Heart right ventricle (tissue), 16 donors: ENCODE measurements at regions not wholly inside any gene's neighbourhood (a gene's known extent, or its start where the extent isn't known, plus 50 kb on each side); places are given as distances from the start of the nearest gene placed in this dataset.
"Not testable (repeated sequence)": the region's sequence is repeated elsewhere in the genome, so short reads cannot be mapped to it uniquely, and the experiment has no call there.

Experiments
- ATAC-seq, 8 donors: fragments of 200-7000 bp; cut with Tn5 transposase; one replicate each; pipeline ENCODE4 v1.9.1; 2020; ENCODE audit warnings: mild to moderate bottlenecking in 8 of 8, moderate library complexity in 8 of 8, moderate number of reproducible peaks in 1 of 8
- DNase-seq, 2 donors: peaks; one replicate each; pipeline ENCODE4 v3.0.0-alpha.2; 2020
- H3K27ac ChIP-seq, 10 donors: fragments of 200-600 bp; sonication (generic) in 2 of 10; one replicate each; pipeline versions ENCODE4 v1.5.0 to v1.8.0; 2020 to 2022; ENCODE audit warnings: mild to moderate bottlenecking in 3 of 10
- H3K27me3 ChIP-seq, 7 donors: fragments of 200-600 bp; one replicate each; pipeline ENCODE4 v1.8.0; 2021 to 2022; ENCODE audit warnings: mild to moderate bottlenecking in 2 of 7
- H3K36me3 ChIP-seq, 9 donors: fragments of 200-600 bp; sonication (generic) in 1 of 9; one replicate each; pipeline versions ENCODE4 v1.5.0 to v1.8.0; 2020 to 2022; ENCODE audit warnings: mild to moderate bottlenecking in 2 of 9
- H3K4me1 ChIP-seq, 9 donors: fragments of 200-600 bp; sonication (generic) in 1 of 9; one replicate each; pipeline versions ENCODE4 v1.5.0 to v1.8.0; 2020 to 2022; ENCODE audit warnings: mild to moderate bottlenecking in 4 of 9
- H3K4me3 ChIP-seq, 10 donors: fragments of 200-600 bp; sonication (generic) in 2 of 10; one replicate each; pipeline versions ENCODE4 v1.5.0 to v1.8.0; 2020 to 2022; ENCODE audit warnings: mild to moderate bottlenecking in 7 of 10, moderate library complexity in 2 of 10
- H3K9me3 ChIP-seq, 11 donors: fragments of 200-600 bp in 10 of 11; sonication (generic) in 2 of 11; one replicate each; pipeline versions ENCODE4 v1.5.0 to v1.8.0; 2013 to 2022; ENCODE audit warnings: mild to moderate bottlenecking in 2 of 11, control low read depth in 1 of 11, moderate library complexity in 1 of 11
- WGBS, 2 donors: extraction: QIAGEN DNeasy Blood & Tissue Kit; methylation state at CpG; one replicate each; pipeline ENCODE4 v1.1.7; 2013; ENCODE audit warnings: inconsistent platforms in 1 of 2; 5-methylcytosine and 5-hydroxymethylcytosine counted together
- intact Hi-C, 10 donors: fragments of 100-400 bp; cut with DNase I; formaldehyde crosslinking; loops; one replicate each; pipeline versions ENCODE4 v1.11.1 to v1.14.2; 2022
- TF ChIP-seq, protein P1 (sequence below), 9 donors: fragments of 200-600 bp; sonication (generic) in 2 of 9; IDR thresholded peaks; one replicate each; pipeline versions ENCODE4 v1.5.0 to v1.8.0; 2021 to 2022; ENCODE audit warnings: antibody characterized with exemption in 9 of 9, mild to moderate bottlenecking in 5 of 9, moderate library complexity in 1 of 9
- donor health status: Arrhythmogenic right ventricular cardiomyopathy.
- donor health status: ischemic (EF 13 %, LVEDD 7.1; RV severe dilation, severe dysfunction).
- donor health status: healthy with polysubstance abuse.
- donor health status: DM: no; HTN: yes; CAD: no.
- donor health status: DM: no; HTN: no; CAD: no.
- donor health status: ischemic (EF 25% LVEDD 6.9; RV normal size, moderate dysfunction).
- donor health status: ischemic (EF 25% LVEDD 5.7; RV mildly dilated, moderate dysfunction).
- donor health status: healthy.
- donor health status: DM: yes; HTN: yes; CAD: no.
- donor health status: Ischemic cardiomyopathy.
- donor health status: ischemic (EF 35%, LVEDD 5.7; RV mildly dilated, moderate dysfunction).
- donor health status: nonischemic (EF 11% LVEDD 7.7; RV severe dilation, severe dysfunction).
- donor health status: DM: yes; HTN: yes; CAD: no.
- donor health status: PGD.
- donor health status: ischemic (EF 29% LVEDD 5.4; RV normal size, mild dysfunction).
- donor health status: nonischemic (EF 23%, LVEDD 6.1; RV moderate dilation, normal function).

DNA sequence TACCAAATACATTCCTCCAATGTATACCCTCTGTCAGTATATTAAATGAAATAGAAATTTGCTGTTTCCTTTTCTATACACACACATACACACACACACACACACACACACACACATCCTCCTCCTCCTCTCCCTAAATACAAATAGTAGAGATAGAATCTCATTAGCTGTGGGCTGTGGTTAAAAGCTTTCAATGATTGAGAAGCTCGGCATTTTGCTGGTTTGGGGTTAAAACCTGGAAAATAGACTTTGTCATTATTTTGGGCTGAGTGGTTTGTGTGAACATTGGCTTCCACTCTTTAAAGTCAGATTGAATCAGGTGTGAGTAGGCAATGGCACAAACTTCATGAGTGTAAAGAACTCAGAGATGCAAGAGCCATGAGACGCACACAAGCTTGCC lies 596.0 kb downstream of the XPNPEP1 start:
- WGBS, 2 donors: 82 to 90% methylated on average over 2 of the region's 2 CpGs
- TF ChIP-seq, protein P1, sequence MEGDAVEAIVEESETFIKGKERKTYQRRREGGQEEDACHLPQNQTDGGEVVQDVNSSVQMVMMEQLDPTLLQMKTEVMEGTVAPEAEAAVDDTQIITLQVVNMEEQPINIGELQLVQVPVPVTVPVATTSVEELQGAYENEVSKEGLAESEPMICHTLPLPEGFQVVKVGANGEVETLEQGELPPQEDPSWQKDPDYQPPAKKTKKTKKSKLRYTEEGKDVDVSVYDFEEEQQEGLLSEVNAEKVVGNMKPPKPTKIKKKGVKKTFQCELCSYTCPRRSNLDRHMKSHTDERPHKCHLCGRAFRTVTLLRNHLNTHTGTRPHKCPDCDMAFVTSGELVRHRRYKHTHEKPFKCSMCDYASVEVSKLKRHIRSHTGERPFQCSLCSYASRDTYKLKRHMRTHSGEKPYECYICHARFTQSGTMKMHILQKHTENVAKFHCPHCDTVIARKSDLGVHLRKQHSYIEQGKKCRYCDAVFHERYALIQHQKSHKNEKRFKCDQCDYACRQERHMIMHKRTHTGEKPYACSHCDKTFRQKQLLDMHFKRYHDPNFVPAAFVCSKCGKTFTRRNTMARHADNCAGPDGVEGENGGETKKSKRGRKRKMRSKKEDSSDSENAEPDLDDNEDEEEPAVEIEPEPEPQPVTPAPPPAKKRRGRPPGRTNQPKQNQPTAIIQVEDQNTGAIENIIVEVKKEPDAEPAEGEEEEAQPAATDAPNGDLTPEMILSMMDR (IDR thresholded peaks at IDR 0.05): no peak
- H3K4me3 ChIP-seq: no peak overlapping the region
- no peaks in the 10 kb centered on the region for H3K4me1 ChIP-seq
- ATAC-seq (no peak), DNase-seq (no peak)
- no peaks in the 10 kb centered on the region for H3K36me3 ChIP-seq
- no peaks in the 10 kb centered on the region for H3K9me3 ChIP-seq
- intact Hi-C loops: no loop called here
- peaks cover 0 to 3% (median 0%) of the 10 kb centered on the region in 7 donors for H3K27me3 ChIP-seq
- H3K27ac ChIP-seq: no peak overlapping the region

DNA sequence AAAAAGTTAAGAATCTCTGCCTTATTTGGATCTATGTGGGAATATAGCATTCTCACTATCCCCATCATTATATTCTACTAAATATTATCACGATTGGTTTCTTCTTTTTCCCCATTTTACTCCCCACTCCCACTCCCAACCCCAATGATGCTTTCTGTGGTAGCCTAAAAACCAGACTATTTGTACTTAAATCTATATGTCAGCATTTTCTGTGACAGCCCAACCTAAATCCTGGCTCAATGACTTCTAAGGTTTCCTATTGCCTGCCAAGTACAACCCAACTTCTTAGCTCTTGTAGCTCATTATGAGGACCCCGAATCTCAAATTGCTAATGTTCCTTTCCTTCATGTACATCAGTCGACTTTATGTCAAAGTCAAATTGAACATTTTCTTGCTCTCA lies 598.6 kb downstream of the XPNPEP1 start:
- intact Hi-C loops: no loop called here
- Histone ChIP-seq H3K4me3 (no peak overlapping the region), H3K27ac (no peak overlapping the region), H3K27me3 (peaks cover 0 to 3% (median 0%) of the 10 kb centered on the region in 7 donors), H3K36me3 (no peaks in the 10 kb centered on the region), H3K4me1 (no peaks in the 10 kb centered on the region), H3K9me3 (peaks cover 0 to 13% (median 5%) of the 10 kb centered on the region in 11 donors)
- 86 to 89% methylated on average over 3 of the region's 3 CpGs for WGBS, 2 donors
- DNase-seq: no peak
- TF ChIP-seq, protein P1 (IDR thresholded peaks at IDR 0.05): no peak
- ATAC-seq: no peak

DNA sequence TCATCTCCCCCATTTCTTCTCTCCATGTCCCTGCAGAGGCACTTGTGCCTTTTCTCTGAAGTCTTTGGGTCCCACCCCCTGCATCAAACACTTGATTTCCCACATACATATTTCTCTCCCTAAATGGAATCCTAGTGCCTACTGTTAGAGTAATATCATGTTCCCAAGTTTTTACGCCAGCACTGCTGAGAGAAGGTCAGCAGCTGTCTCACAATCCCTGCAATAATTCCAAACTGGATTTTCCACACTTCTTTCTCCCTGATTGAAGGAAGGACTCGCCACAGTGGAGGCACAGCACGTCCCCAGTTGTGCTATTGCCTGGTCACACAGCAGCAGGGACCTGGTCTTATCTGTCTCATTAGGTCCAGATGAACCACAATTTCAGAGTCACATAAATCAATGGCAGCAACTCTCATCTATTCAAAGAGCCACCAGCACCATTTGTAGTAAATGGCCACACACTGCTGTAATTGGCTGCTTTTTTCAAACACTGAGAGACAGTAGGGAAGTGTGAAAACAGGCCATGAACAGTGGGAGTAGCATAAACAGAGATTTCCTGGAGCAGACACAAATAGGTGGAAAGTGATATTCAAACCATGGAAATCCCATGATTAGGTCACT lies 605.5 kb downstream of the XPNPEP1 start:
- ATAC-seq: no peak
- Histone ChIP-seq H3K27me3 (no peaks in the 10 kb centered on the region), H3K9me3 (peaks cover 0 to 17% (median 10%) of the 10 kb centered on the region in 11 donors), H3K4me3 (no peak overlapping the region), H3K36me3 (no peaks in the 10 kb centered on the region), H3K4me1 (no peaks in the 10 kb centered on the region), H3K27ac (no peak overlapping the region)
- DNase-seq: no peak
- intact Hi-C loops: no loop called here
- 61 to 69% methylated on average over 3 of the region's 3 CpGs for WGBS, 2 donors
- TF ChIP-seq, protein P1 (IDR thresholded peaks at IDR 0.05): no peak

DNA sequence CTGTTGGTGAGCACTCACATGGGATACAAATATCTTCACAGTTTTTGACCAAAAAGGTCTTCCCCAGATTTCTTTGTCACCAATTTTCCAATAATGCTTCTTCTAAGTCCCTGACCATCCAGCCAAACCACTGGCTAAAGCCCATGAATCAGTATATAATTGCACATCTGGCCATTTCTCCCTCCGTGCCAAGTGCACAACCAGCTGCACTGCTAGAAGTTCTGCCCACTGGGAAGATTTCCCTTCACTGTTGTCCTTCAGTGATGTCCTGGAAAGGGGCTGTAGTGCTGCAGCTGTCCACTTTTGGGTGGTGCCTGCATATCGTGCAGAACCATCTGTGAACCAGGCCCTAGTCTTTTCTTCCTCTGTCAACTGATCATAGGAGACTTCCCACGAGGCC lies 609.3 kb downstream of the XPNPEP1 start:
- H3K4me1 ChIP-seq, DNase-seq, ATAC-seq, H3K9me3 ChIP-seq, intact Hi-C loops, H3K27ac ChIP-seq, H3K27me3 ChIP-seq, H3K4me3 ChIP-seq, H3K36me3 ChIP-seq: not testable (repeated sequence)
- WGBS, 2 donors: 72% methylated on average over 3 of the region's 3 CpGs

DNA sequence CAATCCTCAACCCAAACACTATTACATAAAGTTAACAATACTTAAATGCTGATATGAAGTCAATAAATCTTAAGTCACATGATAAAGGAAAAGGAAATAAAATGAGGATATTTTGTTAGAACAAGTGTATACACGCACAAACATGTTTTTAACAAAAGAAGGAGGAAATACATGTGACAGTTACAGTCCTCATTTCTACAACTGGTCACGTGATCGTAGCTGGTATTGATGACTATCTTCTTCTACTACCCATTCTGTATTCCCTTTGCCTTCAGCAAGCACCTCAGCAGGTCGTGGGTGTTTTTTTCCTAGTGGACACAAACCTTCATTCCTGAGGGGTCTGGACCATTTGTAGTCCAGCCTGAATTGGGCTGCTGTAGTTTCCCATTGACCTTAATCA lies 610.8 kb downstream of the XPNPEP1 start:
- ATAC-seq: not testable (repeated sequence)

More for the DNA sequence above, 610.8 kb downstream of the XPNPEP1 start:
- H3K4me3 ChIP-seq, intact Hi-C loops, H3K36me3 ChIP-seq, DNase-seq, H3K27me3 ChIP-seq, H3K9me3 ChIP-seq, H3K27ac ChIP-seq, H3K4me1 ChIP-seq: not testable (repeated sequence)
- 74 to 76% methylated on average over 4 of the region's 4 CpGs for WGBS, 2 donors
